Mucosa of stomach (tissue), 1 donor: ENCODE measurements at regions not wholly inside any gene's neighbourhood (a gene's known extent, or its start where the extent isn't known, plus 50 kb on each side); places are given as distances from the start of the nearest gene placed in this dataset.

Experiments used
- H3K27me3 ChIP-seq: one replicate; pipeline ENCODE4 v1.7.0; 2013; ENCODE audit warnings: mild to moderate bottlenecking, low read length; ENCODE audit not compliant: control insufficient read depth, insufficient read depth
- H3K36me3 ChIP-seq: one replicate; pipeline ENCODE4 v1.7.0; 2013; ENCODE audit warnings: low read length; ENCODE audit not compliant: control insufficient read depth, insufficient read depth
- H3K4me1 ChIP-seq: one replicate; pipeline ENCODE4 v1.7.0; 2013; ENCODE audit warnings: mild to moderate bottlenecking, low read length; ENCODE audit not compliant: control insufficient read depth, insufficient read depth
- H3K4me3 ChIP-seq: one replicate; pipeline ENCODE4 v1.7.0; 2013; ENCODE audit warnings: low read length
- H3K9ac ChIP-seq: one replicate; pipeline ENCODE4 v1.7.0; 2013; ENCODE audit warnings: mild to moderate bottlenecking, low read length, moderate library complexity
- H3K9me3 ChIP-seq: one replicate; pipeline ENCODE4 v1.7.0; 2013; ENCODE audit warnings: mild to moderate bottlenecking, low read length, moderate library complexity; ENCODE audit not compliant: control insufficient read depth
- donor health status: Pancreatic carcinoma.

GRCh38 chr2:40507432-40507831 is 55.5 kb upstream of the SLC8A1 start:
- Histone ChIP-seq H3K36me3 (no peaks in the 10 kb centered on the region), H3K27me3 (no peaks in the 10 kb centered on the region), H3K4me3 (no peak overlapping the region), H3K9ac (no peak overlapping the region), H3K4me1 (no peaks in the 10 kb centered on the region), H3K9me3 (no peaks in the 10 kb centered on the region)

DNA sequence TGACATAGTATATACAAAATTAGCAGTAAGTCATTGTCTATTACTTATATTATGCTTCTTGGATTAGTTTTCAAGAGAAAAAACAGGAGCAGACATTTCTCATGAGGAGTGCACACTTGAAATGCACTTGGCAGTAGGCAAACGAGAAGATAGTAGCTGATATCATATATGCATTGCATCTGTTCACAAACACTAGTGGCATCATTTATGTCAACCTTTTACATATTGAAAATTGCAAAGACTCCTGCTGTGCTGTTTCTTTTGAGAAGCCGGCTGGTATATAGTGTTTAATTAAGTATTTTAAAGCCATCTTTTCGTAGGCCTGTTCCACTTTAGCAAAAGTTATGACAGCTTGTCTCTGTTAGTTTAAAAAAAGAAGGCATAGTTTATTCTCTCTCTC is 58.4 kb upstream of the SLC8A1 start:
- no peaks in the 10 kb centered on the region for H3K9me3 ChIP-seq
- H3K27me3 ChIP-seq: no peaks in the 10 kb centered on the region
- no peaks in the 10 kb centered on the region for H3K36me3 ChIP-seq
- H3K9ac ChIP-seq: no peak overlapping the region
- no peaks in the 10 kb centered on the region for H3K4me1 ChIP-seq
- no peak overlapping the region for H3K4me3 ChIP-seq

DNA sequence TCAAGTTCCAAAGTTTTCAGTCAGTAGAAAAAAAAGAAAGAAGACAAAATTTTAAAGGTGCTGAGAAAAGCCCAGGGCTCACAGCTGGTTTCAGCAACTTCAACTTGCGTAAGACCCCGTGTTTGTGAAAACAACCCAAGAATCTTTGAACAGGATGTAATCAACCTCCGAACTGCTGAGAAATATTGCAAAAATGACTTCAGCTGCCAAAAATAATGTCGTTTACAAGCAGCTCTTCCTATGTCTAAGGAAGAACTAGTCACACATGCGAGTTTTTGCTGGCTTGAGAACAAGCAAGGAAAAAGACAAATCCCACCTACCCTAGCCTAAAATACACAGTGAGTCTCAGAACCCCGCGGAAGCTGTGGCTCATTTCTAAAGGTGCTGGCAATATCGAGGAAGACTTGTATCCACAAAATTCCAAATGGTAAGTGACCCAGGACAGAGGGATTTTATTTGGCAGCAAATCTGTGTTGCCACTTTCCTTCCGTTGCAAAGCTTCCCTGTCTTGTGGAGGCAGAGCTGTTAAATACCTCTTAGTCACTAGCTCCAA is 59.8 kb upstream of the SLC8A1 start:
- no peaks in the 10 kb centered on the region for H3K4me1 ChIP-seq
- no peaks in the 10 kb centered on the region for H3K9me3 ChIP-seq
- no peaks in the 10 kb centered on the region for H3K27me3 ChIP-seq
- H3K36me3 ChIP-seq: no peaks in the 10 kb centered on the region
- H3K9ac ChIP-seq: peak overlapping the region; percentile 19
- H3K4me3 ChIP-seq: no peak overlapping the region

DNA sequence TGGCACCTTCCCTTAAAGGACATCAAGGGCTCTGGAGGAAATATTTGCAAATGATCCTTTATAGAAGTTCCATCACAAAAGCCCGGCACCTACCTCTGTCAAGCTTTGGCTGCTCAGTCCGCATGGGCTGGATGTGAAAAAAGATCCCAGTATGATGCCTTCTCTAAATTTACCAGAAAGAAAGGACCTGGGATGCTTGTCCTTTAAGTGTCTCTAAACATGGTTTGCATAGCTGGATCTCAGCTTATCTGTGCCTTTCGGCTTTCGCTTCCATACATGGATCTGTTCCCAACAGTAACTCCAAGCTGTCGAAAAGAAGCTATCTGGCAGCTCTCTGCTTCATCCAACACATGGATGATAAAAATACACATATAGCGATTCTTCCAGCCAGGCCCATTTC is 60.4 kb upstream of the SLC8A1 start:
- H3K27me3 ChIP-seq: no peaks in the 10 kb centered on the region
- H3K9ac ChIP-seq: peak overlapping the region; percentile 19
- H3K4me3 ChIP-seq: no peak overlapping the region
- no peaks in the 10 kb centered on the region for H3K9me3 ChIP-seq
- H3K36me3 ChIP-seq: no peaks in the 10 kb centered on the region
- H3K4me1 ChIP-seq: no peaks in the 10 kb centered on the region

DNA sequence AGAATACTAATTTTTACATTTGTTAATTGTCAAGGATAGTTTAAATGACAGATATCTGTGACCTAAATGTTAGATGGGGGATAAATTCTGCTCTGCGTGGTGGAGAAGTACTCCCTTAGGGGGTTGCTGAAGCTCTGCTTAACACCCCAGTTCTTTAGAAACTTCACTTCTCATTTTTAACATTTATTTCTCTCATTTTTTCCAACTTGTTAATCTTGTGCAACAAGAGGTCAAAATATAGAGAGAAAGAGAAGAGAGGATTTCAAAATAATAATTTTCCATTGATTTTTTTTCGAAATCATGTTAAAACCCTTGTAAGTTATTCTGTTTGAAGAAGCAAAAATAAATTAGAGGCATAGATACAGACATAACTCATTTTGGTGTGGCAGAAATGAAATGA is 61.3 kb upstream of the SLC8A1 start:
- Histone ChIP-seq H3K9me3 (no peaks in the 10 kb centered on the region), H3K27me3 (no peaks in the 10 kb centered on the region), H3K4me1 (no peaks in the 10 kb centered on the region), H3K4me3 (no peak overlapping the region), H3K36me3 (no peaks in the 10 kb centered on the region), H3K9ac (no peak overlapping the region)

GRCh38 chr2:40516604-40517003 is 64.7 kb upstream of the SLC8A1 start:
- no peaks in the 10 kb centered on the region for H3K9me3 ChIP-seq
- no peak overlapping the region for H3K4me3 ChIP-seq
- no peaks in the 10 kb centered on the region for H3K36me3 ChIP-seq
- H3K4me1 ChIP-seq: no peaks in the 10 kb centered on the region
- no peaks in the 10 kb centered on the region for H3K27me3 ChIP-seq
- no peak overlapping the region for H3K9ac ChIP-seq

- Histone ChIP-seq H3K27me3 (no peaks in the 10 kb centered on the region), H3K4me3 (no peak overlapping the region), H3K36me3 (no peaks in the 10 kb centered on the region), H3K4me1 (no peaks in the 10 kb centered on the region), H3K9me3 (no peaks in the 10 kb centered on the region), H3K9ac (no peak overlapping the region)
Measured at GRCh38 chr2:40528564-40528963, 76.7 kb upstream of the SLC8A1 start.

- H3K4me3 ChIP-seq: no peak overlapping the region
- H3K9ac ChIP-seq: no peak overlapping the region
- no peaks in the 10 kb centered on the region for H3K36me3 ChIP-seq
- no peaks in the 10 kb centered on the region for H3K4me1 ChIP-seq
- H3K9me3 ChIP-seq: no peaks in the 10 kb centered on the region
- H3K27me3 ChIP-seq: no peaks in the 10 kb centered on the region
Measured at GRCh38 chr2:40531359-40531758, 79.5 kb upstream of the SLC8A1 start.

- Histone ChIP-seq H3K4me1 (no peaks in the 10 kb centered on the region), H3K4me3 (no peak overlapping the region), H3K36me3 (no peaks in the 10 kb centered on the region), H3K9me3 (no peaks in the 10 kb centered on the region), H3K9ac (no peak overlapping the region), H3K27me3 (no peaks in the 10 kb centered on the region)
Measured at GRCh38 chr2:40534528-40534927, 82.6 kb upstream of the SLC8A1 start.

DNA sequence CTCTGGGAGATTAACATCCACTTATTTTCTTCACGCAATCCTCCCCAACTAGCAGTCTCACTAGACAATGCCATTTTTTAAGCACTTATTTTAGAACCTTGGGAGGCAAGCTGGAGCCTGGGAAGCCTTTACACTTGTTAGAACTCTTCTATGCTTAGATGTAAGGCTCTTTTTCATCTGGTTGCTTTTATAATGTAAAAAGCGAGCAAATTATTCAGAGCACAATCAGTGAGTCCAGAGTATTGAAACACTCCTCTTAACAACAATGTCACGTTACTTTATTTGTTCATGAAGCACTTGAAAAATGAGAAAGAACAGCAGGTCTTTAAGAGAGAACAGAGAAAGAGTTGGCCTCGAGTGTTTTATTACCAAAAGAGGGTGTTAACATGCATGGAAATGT is 84.1 kb upstream of the SLC8A1 start:
- no peak overlapping the region for H3K9ac ChIP-seq
- no peaks in the 10 kb centered on the region for H3K27me3 ChIP-seq
- no peak overlapping the region for H3K4me3 ChIP-seq
- H3K9me3 ChIP-seq: no peaks in the 10 kb centered on the region
- H3K4me1 ChIP-seq: no peaks in the 10 kb centered on the region
- H3K36me3 ChIP-seq: no peaks in the 10 kb centered on the region

- Histone ChIP-seq H3K36me3 (no peaks in the 10 kb centered on the region), H3K9me3 (no peaks in the 10 kb centered on the region), H3K9ac (no peak overlapping the region), H3K4me1 (no peaks in the 10 kb centered on the region), H3K27me3 (no peaks in the 10 kb centered on the region), H3K4me3 (no peak overlapping the region)
Measured at GRCh38 chr2:40540026-40540425, 88.1 kb upstream of the SLC8A1 start.

- Histone ChIP-seq H3K4me3 (no peak overlapping the region), H3K36me3 (no peaks in the 10 kb centered on the region), H3K27me3 (no peaks in the 10 kb centered on the region), H3K9ac (no peak overlapping the region), H3K4me1 (no peaks in the 10 kb centered on the region), H3K9me3 (no peaks in the 10 kb centered on the region)
Measured at GRCh38 chr2:40543381-40543780, 91.5 kb upstream of the SLC8A1 start.

GRCh38 chr2:40544072-40544471 is 92.2 kb upstream of the SLC8A1 start:
- H3K4me1 ChIP-seq: no peaks in the 10 kb centered on the region
- H3K9ac ChIP-seq: no peak overlapping the region
- no peaks in the 10 kb centered on the region for H3K27me3 ChIP-seq
- no peak overlapping the region for H3K4me3 ChIP-seq
- H3K36me3 ChIP-seq: no peaks in the 10 kb centered on the region
- no peaks in the 10 kb centered on the region for H3K9me3 ChIP-seq
